HL-60/S4 treated with phorbol 12-myristate 13-acetate at 8.2 ng/mL for 4 days and 3 days (cell line): ENCODE measurements at regions not wholly inside any gene's neighbourhood (a gene's known extent, or its start where the extent isn't known, plus 50 kb on each side); places are given as distances from the start of the nearest gene placed in this dataset.

Experiments
- in situ Hi-C: fragments of 300-500 bp; cut with MboI; formaldehyde crosslinking; loops from 2 replicates; pipeline ENCODE4 v1.15.0; 2022; ENCODE audit warnings: low sequenced_read_pairs

GRCh38 chr17:72512649-72513556 is 392.1 kb downstream of the SOX9 start:
- in situ Hi-C loops, result no loop called here

DNA sequence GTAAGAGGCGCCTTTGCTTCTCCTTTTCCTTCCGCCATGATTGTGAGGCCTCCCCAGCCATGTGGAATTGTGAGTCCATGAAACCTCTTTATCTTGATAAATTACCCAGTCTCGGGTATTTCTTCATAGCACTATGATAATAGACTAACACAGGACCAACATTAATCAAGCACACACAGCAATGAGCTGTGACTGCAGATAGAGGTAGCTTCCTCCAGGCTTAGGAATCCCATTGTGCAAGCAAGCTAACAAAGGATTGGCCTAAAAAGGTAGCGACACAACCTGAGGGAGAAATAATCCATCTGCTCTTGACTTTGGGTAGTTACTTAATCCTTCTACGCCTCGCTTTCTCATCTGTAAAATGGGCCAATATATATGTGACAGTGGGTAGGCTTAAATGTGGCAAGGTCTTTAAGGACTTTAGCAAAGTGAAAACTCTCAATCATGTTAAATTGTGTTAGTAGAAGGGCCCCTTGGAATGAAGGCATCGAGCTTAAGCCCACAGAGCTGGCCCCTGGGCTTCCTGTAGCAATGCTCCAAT is 393.6 kb downstream of the SOX9 start:
- in situ Hi-C loops, result no loop called here

DNA sequence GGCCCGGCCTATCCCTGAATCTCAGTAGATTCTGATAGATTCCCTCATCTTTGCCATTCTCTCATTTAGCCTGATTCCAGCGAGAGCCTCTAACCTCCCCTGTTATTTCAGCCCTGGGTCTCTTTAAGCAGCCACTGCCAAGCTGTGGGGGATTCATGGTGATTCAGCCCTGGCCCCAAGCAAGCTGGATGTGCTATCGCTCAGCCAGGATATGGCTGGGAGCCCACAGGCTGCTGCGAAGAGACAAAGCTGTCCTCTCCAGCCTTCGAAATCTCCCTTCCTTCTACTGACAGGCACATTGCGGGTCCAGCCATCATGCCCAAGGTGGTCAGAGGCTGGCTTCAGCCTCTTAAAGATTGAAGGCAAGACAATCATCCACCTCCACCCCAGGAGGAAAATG is 394.1 kb downstream of the SOX9 start:
- in situ Hi-C loops, result no loop called here

- in situ Hi-C loops, result no loop called here
Observed at GRCh38 chr17:72515291-72516065, 394.7 kb downstream of the SOX9 start.

DNA sequence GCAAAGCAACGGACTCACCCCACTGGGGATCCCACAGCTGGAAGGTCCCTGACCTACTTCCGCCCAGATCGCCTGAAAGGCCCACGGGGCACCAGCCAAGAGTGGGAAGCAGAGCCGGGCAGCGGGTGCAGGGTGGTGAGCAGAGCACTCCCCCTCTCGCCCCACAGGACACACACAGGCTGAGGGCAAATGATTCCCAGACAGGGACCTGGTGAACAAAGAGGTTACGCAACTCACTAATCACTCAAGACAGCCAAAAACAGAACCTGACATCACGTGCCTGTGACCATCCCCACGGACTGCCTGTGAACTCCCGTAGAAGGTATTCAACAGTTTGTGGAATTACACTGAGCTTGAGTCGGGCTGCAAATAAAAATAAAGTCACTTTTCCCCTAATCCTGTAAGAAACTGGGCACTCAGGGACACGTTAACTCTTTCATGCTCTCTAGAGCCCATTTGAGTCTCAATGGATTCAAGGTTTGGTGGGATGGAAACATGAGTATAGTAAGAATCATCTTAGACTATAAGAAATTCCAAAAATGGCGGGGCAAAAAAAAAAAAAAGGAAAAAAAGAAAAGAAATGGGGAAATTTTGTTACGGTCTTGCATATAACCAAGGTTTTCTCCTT is 396.1 kb downstream of the SOX9 start:
- in situ Hi-C loops, result no loop called here

DNA sequence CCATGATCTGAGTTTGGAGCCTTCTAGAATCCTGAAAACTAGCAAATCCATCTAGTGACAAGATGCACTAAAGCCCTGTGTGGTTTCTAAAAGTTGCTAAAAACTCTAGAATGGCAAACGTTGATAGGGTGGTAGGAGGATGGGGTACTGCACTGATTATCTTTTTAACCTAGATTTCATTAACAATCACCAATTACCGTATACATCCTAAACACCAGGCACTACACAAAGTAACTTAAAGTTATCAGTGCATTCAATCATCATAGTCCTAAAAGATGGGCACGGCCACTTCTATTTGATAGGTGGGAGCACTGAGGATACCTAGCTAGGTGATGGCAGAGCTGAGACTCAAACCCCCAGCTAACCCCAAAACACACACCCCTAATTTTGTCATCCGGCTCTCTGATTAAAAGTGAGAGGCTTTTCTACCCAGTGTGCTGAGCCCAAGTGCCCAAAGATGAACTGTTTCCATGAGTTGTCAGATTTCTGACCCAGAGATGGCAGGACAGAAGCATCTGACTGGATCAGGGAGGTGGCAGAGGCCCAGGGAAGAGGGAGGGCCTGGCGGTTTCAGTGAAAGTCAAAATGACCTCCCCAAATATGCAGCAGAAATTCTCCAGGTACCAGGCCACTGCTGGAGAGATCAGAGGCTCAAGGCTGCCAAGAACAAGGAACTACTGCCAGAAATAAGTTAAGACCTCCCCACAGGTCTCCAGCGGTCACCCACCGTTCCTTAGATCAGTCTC is 396.8 kb downstream of the SOX9 start:
- in situ Hi-C loops, result no loop called here

- in situ Hi-C loops, result no loop called here
Observed at GRCh38 chr17:72518159-72518732, 397.4 kb downstream of the SOX9 start.

- in situ Hi-C loops, result no loop called here
Observed at GRCh38 chr17:72518753-72519597, 398.2 kb downstream of the SOX9 start.

- in situ Hi-C loops, result no loop called here
Observed at GRCh38 chr17:72519598-72519936, 398.7 kb downstream of the SOX9 start.

GRCh38 chr17:72520665-72521303 is 400.0 kb downstream of the SOX9 start:
- in situ Hi-C loops, result no loop called here

DNA sequence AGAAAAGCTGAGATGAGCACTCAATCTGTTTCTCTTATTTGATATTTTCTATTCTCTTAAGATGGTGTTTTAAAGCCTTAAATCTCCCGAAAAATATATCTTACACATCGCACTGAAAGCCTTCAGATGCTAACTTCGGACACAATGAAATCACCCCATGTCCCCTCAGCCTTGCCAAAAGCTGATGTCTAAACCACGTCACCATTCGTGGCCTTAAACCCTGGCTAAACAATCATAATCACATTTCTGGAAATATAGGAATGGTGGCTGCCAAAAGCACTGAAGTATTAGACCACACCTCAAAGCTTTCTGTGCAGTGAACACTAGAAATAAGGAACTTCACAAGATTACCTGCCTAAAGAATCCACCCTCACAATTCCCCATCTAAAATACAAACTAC is 402.7 kb downstream of the SOX9 start:
- in situ Hi-C loops, result no loop called here

GRCh38 chr17:72525225-72526015 is 404.6 kb downstream of the SOX9 start:
- in situ Hi-C loops, result no loop called here

DNA sequence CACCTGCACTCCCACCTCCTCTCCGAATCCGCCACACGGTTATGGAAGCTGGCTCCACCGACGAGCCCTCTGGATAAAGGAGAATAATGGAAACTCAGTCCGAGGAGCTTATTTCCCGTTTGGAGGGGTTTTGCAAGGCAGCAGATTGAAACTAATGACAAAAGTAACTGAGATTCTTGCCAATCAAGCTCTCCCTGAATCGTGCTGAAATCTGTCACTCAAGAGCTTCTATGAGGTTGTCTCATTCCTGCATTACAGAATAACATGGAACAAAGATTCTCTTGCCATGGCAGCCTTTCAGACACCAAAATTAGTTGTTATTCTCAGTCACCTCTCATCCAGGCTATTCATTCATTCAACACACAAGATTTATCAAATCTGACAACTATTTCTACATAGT is 405.9 kb downstream of the SOX9 start:
- in situ Hi-C loops, result no loop called here

DNA sequence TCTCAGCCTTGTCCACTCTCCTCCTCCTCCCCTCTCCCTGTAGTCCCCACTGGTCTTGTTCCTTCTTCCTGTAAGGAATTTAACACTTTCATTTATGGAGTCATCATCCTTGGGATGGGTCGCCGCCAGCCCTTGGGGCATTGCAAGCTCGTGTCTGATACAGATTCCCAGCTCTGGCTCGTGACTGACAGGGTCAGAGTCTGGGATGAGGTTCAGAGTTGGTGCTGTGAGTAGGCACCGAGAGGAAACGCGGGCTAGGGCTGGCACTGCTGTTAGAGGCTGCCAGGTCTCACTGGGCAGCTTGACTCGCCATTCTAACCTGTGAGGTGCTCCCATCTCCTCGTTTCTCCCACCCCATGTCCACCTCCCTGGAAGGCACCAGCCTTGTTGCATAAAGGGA is 407.0 kb downstream of the SOX9 start:
- in situ Hi-C loops, result no loop called here

GRCh38 chr17:72528683-72529082 is 407.9 kb downstream of the SOX9 start:
- in situ Hi-C loops, result no loop called here

DNA sequence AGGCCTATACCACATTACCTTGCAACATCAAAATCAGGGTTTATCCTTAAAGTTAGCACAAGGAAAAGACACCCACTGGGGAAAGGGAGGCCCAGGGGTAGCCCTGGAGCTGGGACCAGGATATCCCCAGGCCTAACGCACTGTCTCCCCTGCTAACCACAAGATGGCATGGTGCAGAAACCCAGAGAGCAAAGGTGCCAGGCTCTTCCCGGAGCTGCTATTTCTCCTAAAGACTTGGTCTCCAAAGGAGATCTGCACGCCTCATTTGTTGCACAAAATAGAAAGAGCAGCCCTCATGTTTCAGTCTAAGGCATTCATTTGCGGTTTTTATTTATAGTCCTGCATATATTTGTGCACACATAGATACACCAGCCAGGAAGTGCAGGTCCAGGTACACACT is 408.6 kb downstream of the SOX9 start:
- in situ Hi-C loops, result no loop called here

- in situ Hi-C loops, result no loop called here
Observed at GRCh38 chr17:72530454-72530853, 409.6 kb downstream of the SOX9 start.

- in situ Hi-C loops, result no loop called here
Observed at GRCh38 chr17:72531729-72532128, 410.9 kb downstream of the SOX9 start.
